Glutamatergic neuron (in vitro differentiated cells): ENCODE measurements at regions not wholly inside any gene's neighbourhood (a gene's known extent, or its start where the extent isn't known, plus 50 kb on each side); places are given as distances from the start of the nearest gene placed in this dataset.

Experiments
- DNase-seq: peaks from one replicate; pipeline ENCODE4 v3.0.0; 2022
- H3K27ac Mint-ChIP-seq: one replicate; pipeline ENCODE4 v1.8.0; 2020; ENCODE audit warnings: mild to moderate bottlenecking, mixed read lengths, inconsistent platforms; ENCODE audit not compliant: unreplicated experiment
- H3K27me3 Mint-ChIP-seq: one replicate; pipeline ENCODE4 v1.8.0; 2020; ENCODE audit warnings: mild to moderate bottlenecking, moderate library complexity, mixed read lengths, inconsistent platforms; ENCODE audit not compliant: unreplicated experiment
- H3K36me3 Mint-ChIP-seq: one replicate; pipeline ENCODE4 v1.8.0; 2020; ENCODE audit warnings: mild to moderate bottlenecking, mixed read lengths, inconsistent platforms; ENCODE audit not compliant: unreplicated experiment
- H3K4me1 Mint-ChIP-seq: one replicate; pipeline ENCODE4 v1.8.0; 2020; ENCODE audit warnings: mild to moderate bottlenecking, low read depth, mixed read lengths, inconsistent platforms; ENCODE audit not compliant: unreplicated experiment
- H3K4me3 Mint-ChIP-seq: one replicate; pipeline ENCODE4 v1.8.0; 2020; ENCODE audit warnings: mild to moderate bottlenecking, mixed read lengths, inconsistent platforms; ENCODE audit not compliant: unreplicated experiment
- H3K9me3 Mint-ChIP-seq: one replicate; pipeline ENCODE4 v1.8.0; 2020; ENCODE audit warnings: mild to moderate bottlenecking, moderate library complexity, mixed read lengths, inconsistent platforms; ENCODE audit not compliant: unreplicated experiment
- TF ChIP-seq, protein P1 (sequence below): fragments of 200-600 bp; sonication (generic); IDR thresholded peaks from one replicate; pipeline ENCODE4 v1.5.0; 2021; ENCODE audit not compliant: partially characterized antibody, unreplicated experiment

DNA sequence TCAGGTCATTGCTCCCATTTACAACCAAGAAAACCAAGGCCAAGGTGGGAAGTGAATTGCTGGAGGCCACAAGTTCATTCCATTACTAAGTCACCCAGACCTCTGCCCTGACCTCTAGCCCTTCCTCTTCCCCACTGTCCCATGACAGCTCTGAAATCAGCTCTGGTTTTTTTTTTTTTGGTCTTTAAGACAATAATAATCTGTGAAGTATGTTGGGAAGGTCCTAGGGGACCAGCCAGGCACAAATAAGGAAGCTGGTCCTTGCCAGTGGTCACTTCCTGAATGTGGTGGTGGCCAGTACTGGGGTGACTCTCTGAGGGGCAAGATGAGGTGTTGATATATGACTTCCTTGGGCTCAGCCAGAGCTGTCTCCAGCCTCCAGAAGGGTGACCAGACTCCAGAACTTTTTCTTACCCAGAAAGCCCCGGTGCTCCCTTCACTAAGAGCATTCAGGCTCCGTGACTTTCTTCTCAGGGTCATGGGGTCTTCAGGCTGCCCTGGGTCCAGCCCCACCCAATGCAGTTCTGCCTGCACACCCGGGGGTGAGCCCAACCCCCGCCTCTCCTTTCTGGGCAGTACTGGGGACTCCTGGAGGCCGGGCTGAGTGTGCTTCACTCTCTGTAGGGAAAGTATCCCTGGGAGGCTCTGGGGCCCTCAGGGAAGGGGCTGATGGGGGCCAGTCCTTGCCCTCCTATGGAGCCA is 159.6 kb downstream of the PTPRU start:
- H3K36me3 Mint-ChIP-seq: no peaks in the 10 kb centered on the region

DNA sequence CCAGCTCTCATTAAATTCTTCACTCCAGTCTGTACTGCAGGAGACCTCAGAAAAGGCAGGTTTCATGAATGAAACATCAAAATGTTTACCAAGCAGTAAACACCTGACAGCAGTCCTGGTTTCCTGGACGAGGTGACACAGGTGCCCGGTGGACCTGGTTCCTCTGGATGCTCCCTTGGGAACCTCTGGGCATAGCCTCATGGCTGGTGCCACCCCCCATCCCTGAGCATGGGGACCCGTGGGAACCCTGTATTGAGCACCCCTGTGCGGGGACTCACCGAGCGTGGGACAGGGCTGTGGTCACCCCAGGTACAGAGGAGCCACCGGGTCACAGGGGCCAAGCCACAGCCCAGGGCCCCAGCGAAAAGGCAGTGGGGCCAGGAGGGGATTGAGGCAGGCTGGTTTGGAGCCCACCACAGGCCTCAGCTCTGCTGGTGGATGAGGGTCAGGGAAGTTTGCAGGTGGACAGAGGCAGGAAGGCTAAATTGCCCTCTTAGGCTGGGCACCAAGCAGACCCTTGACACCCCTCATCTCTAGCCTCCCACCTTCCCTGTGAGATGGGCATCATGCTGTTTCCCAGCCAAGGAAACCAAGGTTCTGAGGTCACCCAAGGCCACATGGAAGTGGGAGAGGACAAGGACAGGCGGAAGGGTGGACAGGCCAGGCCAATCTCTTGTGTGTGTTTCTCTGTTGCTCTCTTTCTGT is 158.4 kb downstream of the PTPRU start:
- TF ChIP-seq, protein P1, sequence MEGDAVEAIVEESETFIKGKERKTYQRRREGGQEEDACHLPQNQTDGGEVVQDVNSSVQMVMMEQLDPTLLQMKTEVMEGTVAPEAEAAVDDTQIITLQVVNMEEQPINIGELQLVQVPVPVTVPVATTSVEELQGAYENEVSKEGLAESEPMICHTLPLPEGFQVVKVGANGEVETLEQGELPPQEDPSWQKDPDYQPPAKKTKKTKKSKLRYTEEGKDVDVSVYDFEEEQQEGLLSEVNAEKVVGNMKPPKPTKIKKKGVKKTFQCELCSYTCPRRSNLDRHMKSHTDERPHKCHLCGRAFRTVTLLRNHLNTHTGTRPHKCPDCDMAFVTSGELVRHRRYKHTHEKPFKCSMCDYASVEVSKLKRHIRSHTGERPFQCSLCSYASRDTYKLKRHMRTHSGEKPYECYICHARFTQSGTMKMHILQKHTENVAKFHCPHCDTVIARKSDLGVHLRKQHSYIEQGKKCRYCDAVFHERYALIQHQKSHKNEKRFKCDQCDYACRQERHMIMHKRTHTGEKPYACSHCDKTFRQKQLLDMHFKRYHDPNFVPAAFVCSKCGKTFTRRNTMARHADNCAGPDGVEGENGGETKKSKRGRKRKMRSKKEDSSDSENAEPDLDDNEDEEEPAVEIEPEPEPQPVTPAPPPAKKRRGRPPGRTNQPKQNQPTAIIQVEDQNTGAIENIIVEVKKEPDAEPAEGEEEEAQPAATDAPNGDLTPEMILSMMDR: no peak
- Mint-ChIP-seq H3K9me3 (peaks cover 6% of the 10 kb centered on the region), H3K4me3 (no peak overlapping the region), H3K27me3 (peaks cover 2% of the 10 kb centered on the region), H3K4me1 (no peaks in the 10 kb centered on the region), H3K36me3 (no peaks in the 10 kb centered on the region), H3K27ac (no peak overlapping the region)
- DNase-seq: no peak

More for the DNA sequence above, 159.6 kb downstream of the PTPRU start:
- H3K9me3 Mint-ChIP-seq: peaks cover 6% of the 10 kb centered on the region
- peaks cover 2% of the 10 kb centered on the region for H3K27me3 Mint-ChIP-seq
- H3K27ac Mint-ChIP-seq: no peak overlapping the region
- no peak for DNase-seq
- TF ChIP-seq, protein P1: no peak
- no peaks in the 10 kb centered on the region for H3K4me1 Mint-ChIP-seq
- no peak overlapping the region for H3K4me3 Mint-ChIP-seq

DNA sequence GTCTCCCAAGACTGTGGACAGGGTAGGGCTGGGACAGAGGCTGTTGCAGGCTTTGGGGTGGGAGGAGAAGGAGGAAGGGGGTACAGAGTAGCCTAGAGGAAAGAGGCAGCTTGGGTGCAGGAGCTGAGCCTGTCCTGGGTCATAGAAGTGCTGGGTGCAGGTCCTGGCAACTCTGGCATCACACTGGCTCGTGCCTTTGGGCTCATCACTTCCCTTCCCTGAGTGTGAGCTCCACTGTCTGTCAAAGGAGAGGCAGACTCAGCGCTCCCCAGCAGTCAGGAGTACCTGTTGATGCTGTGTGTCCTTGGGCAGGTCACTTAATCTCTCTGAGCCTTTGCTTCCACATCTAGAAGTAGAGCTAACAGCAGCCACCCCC is 157.1 kb downstream of the PTPRU start:
- Mint-ChIP-seq H3K27me3 (peaks cover 2% of the 10 kb centered on the region), H3K9me3 (peaks cover 6% of the 10 kb centered on the region), H3K27ac (no peak overlapping the region), H3K4me3 (no peak overlapping the region), H3K36me3 (no peaks in the 10 kb centered on the region), H3K4me1 (no peaks in the 10 kb centered on the region)
- TF ChIP-seq, protein P1: no peak
- no peak for DNase-seq

DNA sequence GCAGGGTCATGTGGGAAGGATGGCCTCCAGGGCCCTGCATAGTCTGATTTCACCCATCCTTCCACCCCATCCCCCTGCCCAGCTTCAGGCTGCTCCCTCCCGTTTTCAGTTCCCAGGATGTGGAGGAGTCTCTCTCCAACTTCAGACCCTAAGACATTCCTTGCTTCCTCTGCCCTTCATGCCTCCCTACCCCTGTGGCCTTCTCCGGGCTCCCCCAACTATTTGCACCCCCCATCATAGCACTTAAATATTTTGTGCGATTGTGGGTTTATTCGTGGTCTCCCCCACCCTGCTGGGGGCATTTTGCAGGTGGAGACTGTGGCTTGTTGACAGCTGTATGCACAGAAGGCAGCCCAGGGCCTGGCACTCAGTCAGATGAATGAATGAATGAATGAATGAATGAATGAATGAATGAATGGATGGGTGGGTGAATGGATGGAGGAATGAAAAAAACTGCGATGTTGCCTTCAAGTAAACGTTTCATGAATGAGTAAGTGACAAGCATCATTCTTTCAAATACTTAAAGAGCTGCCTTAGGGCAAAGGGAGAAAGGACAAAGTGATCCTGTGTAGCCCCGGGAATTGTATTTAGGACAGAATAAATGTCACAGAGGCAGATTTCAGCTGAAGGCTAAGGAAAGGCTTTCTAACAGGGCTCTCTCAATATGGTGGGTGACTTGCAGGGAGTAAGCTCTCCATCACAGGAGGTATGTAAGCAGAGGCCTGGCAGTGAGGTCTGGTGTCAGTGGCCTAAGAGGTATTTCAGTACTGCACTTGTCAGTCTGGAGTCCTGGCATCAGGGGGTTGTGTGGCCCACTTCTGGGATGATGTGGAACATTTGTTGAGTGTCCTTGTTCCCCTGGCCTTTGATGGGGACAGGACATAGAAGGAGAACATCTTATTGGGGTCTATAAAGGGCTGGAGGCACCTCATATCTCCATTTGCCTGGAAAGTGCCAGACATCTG is 156.4 kb downstream of the PTPRU start:
- TF ChIP-seq, protein P1: no peak
- Mint-ChIP-seq H3K4me1 (no peaks in the 10 kb centered on the region), H3K9me3 (peaks cover 6% of the 10 kb centered on the region), H3K36me3 (no peaks in the 10 kb centered on the region), H3K27me3 (peaks cover 2% of the 10 kb centered on the region), H3K27ac (no peak overlapping the region), H3K4me3 (no peak overlapping the region)
- DNase-seq: no peak
